ENCODE measurements at regions not wholly inside any gene's neighbourhood (a gene's known extent, or its start where the extent isn't known, plus 50 kb on each side); places are given as distances from the start of the nearest gene placed in this dataset.
A peak's percentile ranks its signal among the peaks of the same experiment; 100 is the strongest.

GRCh38 chr13:73598020-73598712 is 536.0 kb downstream of the KLF12 start:
- CTCF ChIA-PET, result no interaction called here

DNA sequence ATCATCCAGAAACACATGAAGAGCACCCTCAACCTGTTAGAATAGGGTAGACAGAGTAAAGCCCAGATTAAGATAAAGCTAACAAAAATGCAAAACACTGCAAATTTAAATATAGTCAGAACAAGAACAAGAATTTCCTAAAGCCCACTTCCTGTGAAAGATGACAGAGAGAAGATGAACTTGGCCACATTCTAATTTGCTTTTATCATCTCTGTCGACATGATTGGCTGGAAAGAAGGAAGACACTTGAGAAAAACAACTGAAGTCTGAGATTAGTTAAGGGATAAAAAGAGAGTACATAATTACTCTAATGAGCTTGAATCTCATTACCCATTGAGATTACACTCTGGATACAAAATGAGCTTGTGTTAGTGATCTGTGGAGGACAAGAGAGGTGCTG is 537.6 kb downstream of the KLF5 start:
- ChIA-PET CTCF (interaction anchor here (0.6 kb wide), 1 partner anchor 631 kb away, joined by 3 read pairs; no protein-coding TSS in a partner anchor), POLR2A (ENCODE audit: low non-redundant PET) (no interaction called here)
- TF ChIP-seq CTCF (conservative IDR thresholded peaks at IDR 0.05; ENCODE audit: low read depth), result no peak
- no peak for DNase-seq (ENCODE audit: low spot score)
- H3K27ac ChIP-seq, result no peak overlapping the region

More at GRCh38 chr13:73598020-73598712, 536.0 kb downstream of the KLF12 start:
- POLR2A ChIA-PET (ENCODE audit: low non-redundant PET), result no interaction called here
- no peak overlapping the region for H3K27ac ChIP-seq
- TF ChIP-seq CTCF (conservative IDR thresholded peaks at IDR 0.05; ENCODE audit: low read depth), result no peak
- peak; percentile 52 for DNase-seq (ENCODE audit: low spot score)

DNA sequence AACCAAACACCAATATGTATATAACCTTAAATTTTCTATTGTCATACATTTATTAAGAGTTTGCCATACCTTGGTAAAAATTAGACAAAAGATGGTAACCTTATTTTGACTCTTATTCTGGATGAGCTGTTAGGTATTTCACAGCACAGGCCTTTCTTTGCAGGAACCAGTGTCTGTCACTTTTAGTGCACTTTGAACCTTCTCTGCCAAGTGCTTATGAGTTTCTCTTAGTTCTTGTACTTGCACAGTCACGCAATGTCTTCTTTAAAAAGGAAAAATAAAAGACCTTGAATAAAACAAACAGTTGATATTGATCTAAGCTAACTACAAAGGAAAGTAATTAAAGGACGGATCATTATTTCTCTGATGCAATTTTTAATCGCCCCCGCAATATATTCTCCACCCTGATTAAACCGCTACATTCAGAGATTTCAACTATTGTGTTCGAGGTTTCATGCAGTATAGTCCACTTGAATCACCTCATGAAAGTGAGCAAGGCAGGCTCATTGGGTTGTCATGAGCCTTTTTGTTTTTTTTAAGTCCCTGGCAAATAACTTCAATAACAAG is 534.5 kb downstream of the KLF5 start:
- no peak overlapping the region for H3K27ac ChIP-seq
- POLR2A ChIA-PET (ENCODE audit: low non-redundant PET), result no interaction called here
- no peak for DNase-seq (ENCODE audit: low spot score)
- CTCF ChIA-PET, result interaction anchor here (0.7 kb wide), 1 partner anchor 204 kb away, joined by 3 read pairs; no protein-coding TSS in a partner anchor
- TF ChIP-seq CTCF (conservative IDR thresholded peaks at IDR 0.05; ENCODE audit: low read depth), result no peak

- CTCF ChIA-PET, result interaction anchor here (0.6 kb wide), 1 partner anchor 147 kb away, joined by 3 read pairs; no protein-coding TSS in a partner anchor
- POLR2A ChIA-PET (ENCODE audit: low non-redundant PET), result no interaction called here
- no peak for TF ChIP-seq CTCF (conservative IDR thresholded peaks at IDR 0.05; ENCODE audit: low read depth)
- H3K27ac ChIP-seq, result no peak overlapping the region
- DNase-seq (ENCODE audit: low spot score), result no peak
Measured at GRCh38 chr13:73591861-73592260, 533.1 kb downstream of the KLF5 start.

- no peak for DNase-seq (ENCODE audit: low spot score)
- ChIA-PET POLR2A (ENCODE audit: low non-redundant PET) (no interaction called here), CTCF (no interaction called here)
- no peak for TF ChIP-seq CTCF (conservative IDR thresholded peaks at IDR 0.05; ENCODE audit: low read depth)
- H3K27ac ChIP-seq, result no peak overlapping the region
Measured at GRCh38 chr13:73590795-73591194, 532.0 kb downstream of the KLF5 start.

DNA sequence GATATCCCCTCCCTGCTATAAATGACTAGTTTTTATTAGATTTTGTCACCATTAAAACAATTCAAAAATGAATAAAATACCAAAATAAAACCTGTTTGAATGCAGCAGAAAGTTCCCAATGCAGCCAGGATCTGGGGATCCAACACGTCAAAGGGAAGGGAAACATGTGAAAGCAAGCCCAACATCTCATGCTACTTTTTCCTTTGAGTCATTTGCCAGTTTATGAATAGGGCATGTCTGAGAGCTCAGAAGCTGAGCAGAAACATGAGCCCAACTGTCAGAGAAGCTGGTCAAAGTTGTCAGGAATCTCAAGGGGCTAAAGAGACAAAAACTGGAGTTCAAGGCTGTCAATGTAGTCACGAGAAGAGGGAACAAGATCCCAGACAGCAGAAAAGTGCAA is 526.4 kb downstream of the KLF5 start:
- POLR2A ChIA-PET (ENCODE audit: low non-redundant PET), result no interaction called here
- TF ChIP-seq CTCF (conservative IDR thresholded peaks at IDR 0.05; ENCODE audit: low read depth), result no peak
- CTCF ChIA-PET, result no interaction called here
- DNase-seq (ENCODE audit: low spot score), result no peak
- H3K27ac ChIP-seq, result no peak overlapping the region

Data from RWPE1 (cell line).